Endodermal cell (in vitro differentiated cells): ENCODE measurements at regions not wholly inside any gene's neighbourhood (a gene's known extent, or its start where the extent isn't known, plus 50 kb on each side); places are given as distances from the start of the nearest gene placed in this dataset.

Experiments used
- DNase-seq: peaks from one replicate; pipeline ENCODE4 v3.0.0-alpha.2; 2017
- H3K27ac ChIP-seq: 2 replicates; pipeline ENCODE4 v1.5.1; 2013; ENCODE audit warnings: mild to moderate bottlenecking, low read depth, low read length, moderate library complexity
- H3K27me3 ChIP-seq: 2 replicates; pipeline ENCODE4 v1.6.1; 2013; ENCODE audit warnings: mild to moderate bottlenecking, low read length, moderate library complexity; ENCODE audit not compliant: insufficient read depth, control insufficient read depth, poor library complexity, severe bottlenecking
- H3K36me3 ChIP-seq: 2 replicates; pipeline ENCODE4 v1.7.0; 2013; ENCODE audit warnings: mild to moderate bottlenecking, low read length, moderate library complexity; ENCODE audit not compliant: control insufficient read depth, insufficient read depth
- H3K4me1 ChIP-seq: one replicate; pipeline ENCODE4 v1.7.0; 2013; ENCODE audit warnings: low read length; ENCODE audit not compliant: control insufficient read depth, insufficient read depth
- H3K4me3 ChIP-seq: 2 replicates; pipeline ENCODE4 v1.5.1; 2013; ENCODE audit warnings: mild to moderate bottlenecking, low read length, moderate library complexity
- H3K9ac ChIP-seq: 2 replicates; pipeline ENCODE4 v1.6.1; 2013; ENCODE audit warnings: mild to moderate bottlenecking, low read length, moderate library complexity; ENCODE audit not compliant: poor library complexity, severe bottlenecking; ENCODE audit errors: extremely low read depth
- H3K9me3 ChIP-seq: 2 replicates; pipeline ENCODE4 v1.6.1; 2013; ENCODE audit warnings: mild to moderate bottlenecking, low read length, moderate library complexity; ENCODE audit not compliant: control insufficient read depth
- H3K27ac Mint-ChIP-seq: 2 replicates; pipeline ENCODE4 v1.8.0; 2020; ENCODE audit warnings: mixed read lengths
- H3K27me3 Mint-ChIP-seq: 2 replicates; pipeline ENCODE4 v1.8.0; 2021; ENCODE audit warnings: mild to moderate bottlenecking, mixed read lengths; ENCODE audit not compliant: insufficient read depth
- H3K36me3 Mint-ChIP-seq: 2 replicates; pipeline ENCODE4 v1.8.0; 2020; ENCODE audit warnings: low read depth, mixed read lengths
- H3K4me1 Mint-ChIP-seq: 2 replicates; pipeline ENCODE4 v1.8.0; 2020; ENCODE audit warnings: mixed read lengths
- H3K4me3 Mint-ChIP-seq: 2 replicates; pipeline ENCODE4 v1.8.0; 2020; ENCODE audit warnings: mild to moderate bottlenecking, moderate library complexity, mixed read lengths
- H3K9me3 Mint-ChIP-seq: 2 replicates; pipeline ENCODE4 v1.8.0; 2020; ENCODE audit warnings: mild to moderate bottlenecking, mixed read lengths
- WGBS, 2 experiments: methylation state at CpG; one replicate each; pipeline versions ENCODE4 v1.1.5 to v1.1.7; 2013; ENCODE audit warnings: missing lambda C conversion rate in 2 of 2, mixed read lengths in 1 of 2; ENCODE audit not compliant: insufficient coverage in 1 of 2, insufficient read length in 1 of 2; 5-methylcytosine and 5-hydroxymethylcytosine counted together
- TF ChIP-seq, protein P1 (sequence below): fragments of 200-600 bp; sonication (generic); conservative IDR thresholded peaks from 2 replicates; pipeline ENCODE4 v1.5.0; 2021; ENCODE audit warnings: antibody characterized with exemption, mild to moderate bottlenecking

DNA sequence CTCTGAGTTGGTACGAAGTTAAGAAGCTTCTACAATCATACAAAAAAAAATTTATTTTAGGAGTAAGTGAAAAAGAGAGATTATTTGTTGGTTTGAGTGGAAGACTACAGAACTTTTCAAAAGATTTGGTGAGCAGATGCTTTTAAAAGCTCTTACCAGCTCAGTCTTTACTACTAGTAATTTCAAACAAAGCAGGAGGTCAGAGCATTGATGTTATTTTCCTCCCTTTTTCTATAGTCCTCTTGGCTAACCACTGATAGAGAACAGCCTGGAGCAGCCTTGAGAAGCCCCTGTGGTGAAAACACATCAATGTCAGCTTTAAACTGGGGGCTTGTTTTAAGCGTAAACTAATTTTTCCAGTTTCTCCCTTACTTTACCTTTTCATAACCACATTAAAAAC lies 559.3 kb upstream of the CDH2 start:
- TF ChIP-seq, protein P1, sequence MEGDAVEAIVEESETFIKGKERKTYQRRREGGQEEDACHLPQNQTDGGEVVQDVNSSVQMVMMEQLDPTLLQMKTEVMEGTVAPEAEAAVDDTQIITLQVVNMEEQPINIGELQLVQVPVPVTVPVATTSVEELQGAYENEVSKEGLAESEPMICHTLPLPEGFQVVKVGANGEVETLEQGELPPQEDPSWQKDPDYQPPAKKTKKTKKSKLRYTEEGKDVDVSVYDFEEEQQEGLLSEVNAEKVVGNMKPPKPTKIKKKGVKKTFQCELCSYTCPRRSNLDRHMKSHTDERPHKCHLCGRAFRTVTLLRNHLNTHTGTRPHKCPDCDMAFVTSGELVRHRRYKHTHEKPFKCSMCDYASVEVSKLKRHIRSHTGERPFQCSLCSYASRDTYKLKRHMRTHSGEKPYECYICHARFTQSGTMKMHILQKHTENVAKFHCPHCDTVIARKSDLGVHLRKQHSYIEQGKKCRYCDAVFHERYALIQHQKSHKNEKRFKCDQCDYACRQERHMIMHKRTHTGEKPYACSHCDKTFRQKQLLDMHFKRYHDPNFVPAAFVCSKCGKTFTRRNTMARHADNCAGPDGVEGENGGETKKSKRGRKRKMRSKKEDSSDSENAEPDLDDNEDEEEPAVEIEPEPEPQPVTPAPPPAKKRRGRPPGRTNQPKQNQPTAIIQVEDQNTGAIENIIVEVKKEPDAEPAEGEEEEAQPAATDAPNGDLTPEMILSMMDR, result no peak
- DNase-seq, result no peak
- no peaks in the 10 kb centered on the region for H3K9me3 ChIP-seq
- H3K4me1 ChIP-seq, result peaks cover 6% of the 10 kb centered on the region
- H3K27me3 ChIP-seq, result no peaks in the 10 kb centered on the region
- H3K36me3 ChIP-seq, result no peaks in the 10 kb centered on the region
- no peak overlapping the region for H3K4me3 ChIP-seq
- peaks cover 15% of the 10 kb centered on the region for H3K4me1 Mint-ChIP-seq
- H3K36me3 Mint-ChIP-seq, result no peaks in the 10 kb centered on the region
- peak overlapping the region; percentile 2 for H3K27ac ChIP-seq
- no peaks in the 10 kb centered on the region for H3K27me3 Mint-ChIP-seq
- WGBS, 2 experiments, result 80% methylated on average over 1 of the region's 2 CpGs; no CpG with 5 or more reads in 1 of the 2 experiments
- peaks cover 1% of the 10 kb centered on the region for H3K9me3 Mint-ChIP-seq
- no peak overlapping the region for H3K27ac Mint-ChIP-seq
- no peak overlapping the region for H3K9ac ChIP-seq
- no peak overlapping the region for H3K4me3 Mint-ChIP-seq

DNA sequence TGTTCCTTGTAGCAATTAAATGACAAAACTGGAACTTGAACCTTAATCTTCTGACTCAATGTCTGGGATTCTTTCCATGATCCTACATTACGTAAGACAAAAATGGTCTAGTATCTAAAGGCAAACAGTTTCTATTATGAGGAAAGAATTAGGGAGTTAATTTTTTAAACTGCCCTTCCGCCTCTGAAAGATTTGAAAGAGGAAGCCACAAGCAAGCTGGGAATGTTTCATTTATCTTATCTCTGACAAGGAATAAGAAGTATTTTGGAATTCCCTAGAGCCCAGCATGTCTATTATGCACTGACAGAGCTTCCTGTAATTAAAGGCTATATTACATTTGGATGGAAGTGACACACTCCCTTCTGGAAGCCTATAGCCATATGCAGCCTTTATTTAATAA lies 558.8 kb upstream of the CDH2 start:
- no peaks in the 10 kb centered on the region for H3K27me3 Mint-ChIP-seq
- peaks cover 15% of the 10 kb centered on the region for H3K4me1 Mint-ChIP-seq
- Histone ChIP-seq H3K4me1 (peaks cover 6% of the 10 kb centered on the region), H3K27me3 (no peaks in the 10 kb centered on the region), H3K27ac (peak overlapping the region; percentile 30), H3K9me3 (no peaks in the 10 kb centered on the region), H3K9ac (no peak overlapping the region), H3K4me3 (no peak overlapping the region), H3K36me3 (no peaks in the 10 kb centered on the region)
- DNase-seq, result no peak
- no peaks in the 10 kb centered on the region for H3K36me3 Mint-ChIP-seq
- H3K9me3 Mint-ChIP-seq, result peaks cover 5% of the 10 kb centered on the region
- no peak overlapping the region for H3K27ac Mint-ChIP-seq
- no peak overlapping the region for H3K4me3 Mint-ChIP-seq
- 50 to 83% methylated on average over 2 of the region's 2 CpGs for WGBS, 2 experiments
- TF ChIP-seq, protein P1, result no peak

DNA sequence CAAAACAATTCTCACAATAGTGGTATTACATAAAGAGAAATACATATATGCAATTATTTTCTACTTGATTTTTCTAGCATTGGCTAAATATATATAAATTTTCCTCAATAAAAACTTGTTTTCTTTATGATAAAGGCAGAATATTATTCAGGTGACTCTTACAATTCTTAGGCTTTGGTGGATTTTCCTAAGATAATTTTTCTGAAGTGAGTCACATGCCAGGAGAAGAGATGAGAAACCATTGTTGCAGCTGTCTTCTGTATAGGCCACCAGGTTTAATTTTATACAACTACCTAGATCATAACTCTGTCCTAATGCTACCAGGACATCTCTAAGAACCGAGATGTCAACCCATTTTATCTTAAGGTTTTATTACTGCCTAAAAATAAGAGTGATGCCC lies 552.4 kb upstream of the CDH2 start:
- Histone ChIP-seq H3K9ac (no peak overlapping the region), H3K27me3 (no peaks in the 10 kb centered on the region), H3K4me3 (no peak overlapping the region), H3K9me3 (no peaks in the 10 kb centered on the region), H3K27ac (no peak overlapping the region), H3K36me3 (no peaks in the 10 kb centered on the region), H3K4me1 (no peaks in the 10 kb centered on the region)
- no peaks in the 10 kb centered on the region for H3K27me3 Mint-ChIP-seq
- TF ChIP-seq, protein P1, result no peak
- peaks cover 5% of the 10 kb centered on the region for H3K9me3 Mint-ChIP-seq
- H3K27ac Mint-ChIP-seq, result no peak overlapping the region
- H3K36me3 Mint-ChIP-seq, result no peaks in the 10 kb centered on the region
- H3K4me3 Mint-ChIP-seq, result no peak overlapping the region
- H3K4me1 Mint-ChIP-seq, result no peaks in the 10 kb centered on the region
- DNase-seq, result no peak
- 86 to 100% methylated on average over 1 of the region's 1 CpG for WGBS, 2 experiments
